ENCODE measurements at regions not wholly inside any gene's neighbourhood (a gene's known extent, or its start where the extent isn't known, plus 50 kb on each side); places are given as distances from the start of the nearest gene placed in this dataset.

DNA sequence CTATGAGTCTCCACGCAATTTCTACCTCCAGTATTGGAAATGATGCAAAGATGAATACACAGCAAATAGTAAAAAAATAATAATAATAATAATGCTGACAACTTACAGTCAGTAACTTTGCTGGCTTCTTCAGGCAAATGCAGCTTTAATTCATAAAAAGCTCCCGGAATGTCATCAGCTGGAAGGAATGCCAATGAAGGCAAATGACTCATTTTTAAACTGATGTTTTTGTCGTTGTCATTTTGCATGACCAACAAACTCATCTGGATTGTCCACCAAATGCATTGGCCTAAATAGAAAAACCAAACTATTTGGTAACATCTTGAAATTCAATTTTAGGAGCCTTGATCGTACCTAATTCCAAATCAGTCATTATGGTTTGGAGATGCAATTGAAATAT lies 217.1 kb downstream of the ALDH8A1 start:
- H3K9ac ChIP-seq (ENCODE audit: insufficient read depth, low read length) = no peak overlapping the region
- no peak overlapping the region for H3K4me2 ChIP-seq (ENCODE audit: extremely low read depth, insufficient read depth, low read length)
- H3K4me1 ChIP-seq (ENCODE audit: control insufficient read depth, extremely low read depth, insufficient read depth, low read length) = no peaks in the 10 kb centered on the region
- H3K9me3 ChIP-seq (ENCODE audit: control insufficient read depth, insufficient read depth, low read depth, low read length) = no peaks in the 10 kb centered on the region
- no peak overlapping the region for H2AFZ ChIP-seq (ENCODE audit: low read length)
- H3K36me3 ChIP-seq (ENCODE audit: control insufficient read depth, insufficient read depth, low read length) = no peaks in the 10 kb centered on the region
- no peaks in the 10 kb centered on the region for H4K20me1 ChIP-seq (ENCODE audit: control insufficient read depth, extremely low read depth, insufficient read depth, low read length)
- H3K27me3 ChIP-seq (ENCODE audit: control insufficient read depth, insufficient read depth, low read length) = no peaks in the 10 kb centered on the region
- TF ChIP-seq EZH2 (IDR thresholded peaks at IDR 0.05; ENCODE audit: low read length, missing control alignments) = no peak
- TF ChIP-seq, protein P1, sequence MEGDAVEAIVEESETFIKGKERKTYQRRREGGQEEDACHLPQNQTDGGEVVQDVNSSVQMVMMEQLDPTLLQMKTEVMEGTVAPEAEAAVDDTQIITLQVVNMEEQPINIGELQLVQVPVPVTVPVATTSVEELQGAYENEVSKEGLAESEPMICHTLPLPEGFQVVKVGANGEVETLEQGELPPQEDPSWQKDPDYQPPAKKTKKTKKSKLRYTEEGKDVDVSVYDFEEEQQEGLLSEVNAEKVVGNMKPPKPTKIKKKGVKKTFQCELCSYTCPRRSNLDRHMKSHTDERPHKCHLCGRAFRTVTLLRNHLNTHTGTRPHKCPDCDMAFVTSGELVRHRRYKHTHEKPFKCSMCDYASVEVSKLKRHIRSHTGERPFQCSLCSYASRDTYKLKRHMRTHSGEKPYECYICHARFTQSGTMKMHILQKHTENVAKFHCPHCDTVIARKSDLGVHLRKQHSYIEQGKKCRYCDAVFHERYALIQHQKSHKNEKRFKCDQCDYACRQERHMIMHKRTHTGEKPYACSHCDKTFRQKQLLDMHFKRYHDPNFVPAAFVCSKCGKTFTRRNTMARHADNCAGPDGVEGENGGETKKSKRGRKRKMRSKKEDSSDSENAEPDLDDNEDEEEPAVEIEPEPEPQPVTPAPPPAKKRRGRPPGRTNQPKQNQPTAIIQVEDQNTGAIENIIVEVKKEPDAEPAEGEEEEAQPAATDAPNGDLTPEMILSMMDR (conservative IDR thresholded peaks at IDR 0.05 in 1 of 2, IDR thresholded peaks at IDR 0.05 in 1 of 2; ENCODE audit: low read depth in 1 of 2, low read length in 2 of 2) = no peak
- H3K4me3 ChIP-seq (replicated peaks in 1 of 4; ENCODE audit: control extremely low read depth in 1 of 4, insufficient read depth in 1 of 4, low read depth in 3 of 4, low read length in 4 of 4) = no peak overlapping the region
- no peak for DNase-seq (ENCODE audit: low read depth in 2 of 2)
- H3K79me2 ChIP-seq (ENCODE audit: control insufficient read depth, insufficient read depth, low read length) = no peaks in the 10 kb centered on the region
- H3K27ac ChIP-seq (ENCODE audit: insufficient read depth, low read length) = no peak overlapping the region

DNA sequence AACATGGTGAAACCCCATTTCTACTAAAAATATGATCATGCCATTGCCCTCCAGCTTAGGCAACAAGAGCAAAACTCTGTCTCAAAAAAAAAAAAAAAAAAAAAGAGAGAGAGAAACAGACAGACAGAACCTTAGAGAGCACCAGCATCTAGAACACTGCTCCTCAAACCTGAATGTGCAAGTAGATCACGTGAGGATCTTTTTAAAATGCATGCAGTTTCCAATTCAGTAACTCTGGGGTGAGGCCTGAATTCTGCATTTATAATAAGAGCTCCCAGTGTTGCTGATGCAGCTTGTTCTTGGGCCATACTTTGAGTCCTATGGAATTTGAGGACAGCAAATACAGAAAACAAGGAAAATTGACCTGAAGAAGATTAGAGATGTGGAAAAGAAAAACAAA lies 218.3 kb downstream of the ALDH8A1 start:
- Histone ChIP-seq H3K27ac (ENCODE audit: insufficient read depth, low read length) (no peak overlapping the region), H3K4me1 (ENCODE audit: control insufficient read depth, extremely low read depth, insufficient read depth, low read length) (no peaks in the 10 kb centered on the region), H3K27me3 (ENCODE audit: control insufficient read depth, insufficient read depth, low read length) (no peaks in the 10 kb centered on the region), H4K20me1 (ENCODE audit: control insufficient read depth, extremely low read depth, insufficient read depth, low read length) (no peaks in the 10 kb centered on the region), H2AFZ (ENCODE audit: low read length) (no peak overlapping the region), H3K4me2 (ENCODE audit: extremely low read depth, insufficient read depth, low read length) (no peak overlapping the region), H3K9me3 (ENCODE audit: control insufficient read depth, insufficient read depth, low read depth, low read length) (no peaks in the 10 kb centered on the region), H3K79me2 (ENCODE audit: control insufficient read depth, insufficient read depth, low read length) (no peaks in the 10 kb centered on the region), H3K36me3 (ENCODE audit: control insufficient read depth, insufficient read depth, low read length) (no peaks in the 10 kb centered on the region), H3K9ac (ENCODE audit: insufficient read depth, low read length) (no peak overlapping the region), H3K4me3 (replicated peaks in 1 of 4; ENCODE audit: control extremely low read depth in 1 of 4, insufficient read depth in 1 of 4, low read depth in 3 of 4, low read length in 4 of 4) (no peak overlapping the region)
- no peak for DNase-seq (ENCODE audit: low read depth in 2 of 2)
- TF ChIP-seq, protein P1 (conservative IDR thresholded peaks at IDR 0.05 in 1 of 2, IDR thresholded peaks at IDR 0.05 in 1 of 2; ENCODE audit: low read depth in 1 of 2, low read length in 2 of 2) = no peak
- no peak for TF ChIP-seq EZH2 (IDR thresholded peaks at IDR 0.05; ENCODE audit: low read length, missing control alignments)

DNA sequence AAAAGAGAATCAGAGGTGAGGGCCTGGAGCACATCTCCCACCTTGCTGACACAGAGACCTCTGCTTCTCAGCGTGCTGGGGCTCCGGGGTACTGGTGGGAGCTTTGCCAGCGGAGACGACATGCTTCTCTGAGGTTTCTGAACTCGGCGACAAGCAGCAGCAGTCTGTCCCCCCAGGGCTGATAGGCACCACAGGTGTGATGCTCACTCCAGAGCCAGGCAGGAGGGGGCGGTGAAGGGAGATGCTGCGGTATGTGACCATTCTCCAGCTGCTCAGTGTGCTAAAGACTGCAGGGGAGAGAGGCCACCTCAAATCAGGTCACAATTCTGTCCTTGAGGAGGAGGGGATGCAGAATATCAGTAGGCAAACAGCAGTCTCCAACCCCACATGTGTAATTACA lies 219.9 kb downstream of the ALDH8A1 start:
- Histone ChIP-seq H3K9me3 (ENCODE audit: control insufficient read depth, insufficient read depth, low read depth, low read length) (no peaks in the 10 kb centered on the region), H3K79me2 (ENCODE audit: control insufficient read depth, insufficient read depth, low read length) (no peaks in the 10 kb centered on the region), H3K9ac (ENCODE audit: insufficient read depth, low read length) (no peak overlapping the region), H3K36me3 (ENCODE audit: control insufficient read depth, insufficient read depth, low read length) (no peaks in the 10 kb centered on the region), H3K27ac (ENCODE audit: insufficient read depth, low read length) (no peak overlapping the region), H3K4me2 (ENCODE audit: extremely low read depth, insufficient read depth, low read length) (no peak overlapping the region), H3K4me3 (replicated peaks in 1 of 4; ENCODE audit: control extremely low read depth in 1 of 4, insufficient read depth in 1 of 4, low read depth in 3 of 4, low read length in 4 of 4) (no peak overlapping the region), H2AFZ (ENCODE audit: low read length) (no peak overlapping the region), H4K20me1 (ENCODE audit: control insufficient read depth, extremely low read depth, insufficient read depth, low read length) (no peaks in the 10 kb centered on the region), H3K27me3 (ENCODE audit: control insufficient read depth, insufficient read depth, low read length) (no peaks in the 10 kb centered on the region), H3K4me1 (ENCODE audit: control insufficient read depth, extremely low read depth, insufficient read depth, low read length) (no peaks in the 10 kb centered on the region)
- DNase-seq (ENCODE audit: low read depth in 2 of 2) = no peak
- no peak for TF ChIP-seq EZH2 (IDR thresholded peaks at IDR 0.05; ENCODE audit: low read length, missing control alignments)
- TF ChIP-seq, protein P1 (conservative IDR thresholded peaks at IDR 0.05 in 1 of 2, IDR thresholded peaks at IDR 0.05 in 1 of 2; ENCODE audit: low read depth in 1 of 2, low read length in 2 of 2) = no peak
